GM23338 (cell line): ENCODE measurements at regions not wholly inside any gene's neighbourhood (a gene's known extent, or its start where the extent isn't known, plus 50 kb on each side); places are given as distances from the start of the nearest gene placed in this dataset.

Source experiments
- ATAC-seq: fragments of 200-7000 bp; cut with Tn5 transposase; 3 replicates; pipeline ENCODE4 v1.9.1; 2020
- DNase-seq: peaks from one replicate; pipeline ENCODE4 v3.0.0-alpha.2; 2015; ENCODE audit warnings: low spot score
- H2AFZ ChIP-seq: fragments of 200-600 bp; sonication (generic); 2 replicates; pipeline ENCODE4 v1.8.0; 2016; ENCODE audit warnings: antibody characterized with exemption, mild to moderate bottlenecking, moderate library complexity
- H3F3A ChIP-seq: fragments of 200-600 bp; sonication (generic); replicated peaks from 2 replicates; pipeline ENCODE4 v1.8.0; 2017; ENCODE audit warnings: antibody characterized with exemption, mixed run types, low read depth
- H3K27ac ChIP-seq: fragments of 200-600 bp; sonication (generic); 2 replicates; pipeline ENCODE4 v1.6.1; 2016; ENCODE audit warnings: low read depth
- H3K27me3 ChIP-seq: fragments of 200-600 bp; sonication (generic); 2 replicates; pipeline ENCODE4 v1.8.0; 2016; ENCODE audit warnings: mild to moderate bottlenecking, mixed run types, moderate library complexity; ENCODE audit not compliant: insufficient read depth
- H3K36me3 ChIP-seq: fragments of 200-600 bp; sonication (generic); 2 replicates; pipeline ENCODE4 v1.8.0; 2016; ENCODE audit warnings: mild to moderate bottlenecking; ENCODE audit not compliant: insufficient read depth
- H3K4me1 ChIP-seq: fragments of 200-600 bp; sonication (generic); 2 replicates; pipeline ENCODE4 v1.8.0; 2016; ENCODE audit warnings: mild to moderate bottlenecking, moderate library complexity; ENCODE audit not compliant: insufficient read depth
- H3K4me2 ChIP-seq: fragments of 200-600 bp; sonication (generic); 2 replicates; pipeline ENCODE4 v1.7.1; 2017; ENCODE audit warnings: mixed run types
- H3K4me3 ChIP-seq: fragments of 200-600 bp; sonication (generic); 2 replicates; pipeline ENCODE4 v1.6.1; 2016; ENCODE audit warnings: mixed run types
- H3K79me2 ChIP-seq: fragments of 200-600 bp; sonication (generic); replicated peaks from 2 replicates; pipeline ENCODE4 v1.8.0; 2017; ENCODE audit warnings: mild to moderate bottlenecking; ENCODE audit not compliant: insufficient read depth
- H3K9me2 ChIP-seq: fragments of 200-600 bp; sonication (generic); 2 replicates; pipeline ENCODE4 v1.8.0; 2017; ENCODE audit not compliant: insufficient read depth
- H4K20me1 ChIP-seq: fragments of 200-600 bp; sonication (generic); replicated peaks from 2 replicates; pipeline ENCODE4 v1.8.0; 2017; ENCODE audit warnings: mild to moderate bottlenecking; ENCODE audit not compliant: insufficient read depth
- H3K27ac Mint-ChIP-seq: 2 replicates; pipeline ENCODE4 v1.8.0; 2020; ENCODE audit warnings: inconsistent platforms, mild to moderate bottlenecking, moderate library complexity, mixed read lengths
- H3K27me3 Mint-ChIP-seq: 3 replicates; pipeline ENCODE4 v1.8.0; 2022; ENCODE audit warnings: low read depth, mild to moderate bottlenecking, moderate library complexity, mixed read lengths, inconsistent platforms; ENCODE audit not compliant: insufficient read depth, poor library complexity
- H3K36me3 Mint-ChIP-seq: 3 replicates; pipeline ENCODE4 v1.8.0; 2021; ENCODE audit warnings: low read depth, mild to moderate bottlenecking, inconsistent platforms, moderate library complexity, mixed read lengths
- H3K4me1 Mint-ChIP-seq: 3 replicates; pipeline ENCODE4 v1.8.0; 2020; ENCODE audit warnings: mild to moderate bottlenecking, inconsistent platforms, mixed read lengths
- H3K4me3 Mint-ChIP-seq: 3 replicates; pipeline ENCODE4 v1.8.0; 2021; ENCODE audit warnings: moderate library complexity, mild to moderate bottlenecking, inconsistent platforms, mixed read lengths
- H3K9me3 Mint-ChIP-seq: 3 replicates; pipeline ENCODE4 v1.8.0; 2020; ENCODE audit warnings: moderate library complexity, mild to moderate bottlenecking, inconsistent platforms, mixed read lengths
- CREB1 ChIP-seq: fragments of 250-450 bp; sonication (Bioruptor Pico); IDR thresholded peaks from 2 replicates; pipeline ENCODE4 v1.5.0; 2020; ENCODE audit warnings: low read depth, mild to moderate bottlenecking, moderate library complexity
- EZH2 ChIP-seq: fragments of 200-600 bp; sonication (generic); IDR thresholded peaks from one replicate; pipeline ENCODE4 v1.8.0; 2017; ENCODE audit warnings: antibody characterized with exemption, mild to moderate bottlenecking, low read depth; ENCODE audit not compliant: unreplicated experiment
- EZH2phosphoT487 ChIP-seq: fragments of 200-600 bp; sonication (generic); IDR thresholded peaks from one replicate; pipeline ENCODE4 v1.8.1; 2018; ENCODE audit warnings: antibody characterized with exemption; ENCODE audit not compliant: unreplicated experiment
- JUNB ChIP-seq: IDR thresholded peaks from one replicate; pipeline ENCODE4 v1.6.1; 2016; ENCODE audit warnings: antibody characterized with exemption; ENCODE audit not compliant: unreplicated experiment
- NANOG ChIP-seq: IDR thresholded peaks from 2 replicates; pipeline ENCODE4 v1.6.1; 2016; ENCODE audit warnings: antibody characterized with exemption, borderline replicate concordance
- POLR2AphosphoS5 ChIP-seq: IDR thresholded peaks from 2 replicates; pipeline ENCODE4 v1.6.1; 2016; ENCODE audit warnings: antibody characterized with exemption, low read depth
- STAT1 ChIP-seq: IDR thresholded peaks from one replicate; pipeline ENCODE4 v1.6.1; 2016; ENCODE audit warnings: antibody characterized with exemption; ENCODE audit not compliant: unreplicated experiment
- ZNF114 ChIP-seq: fragments of 250-450 bp; sonication (Bioruptor Pico); IDR thresholded peaks from 2 replicates; pipeline ENCODE4 v1.5.0; 2020; ENCODE audit warnings: mild to moderate bottlenecking, moderate library complexity
- ZNF331 ChIP-seq: fragments of 250-450 bp; sonication (Bioruptor Pico); IDR thresholded peaks from 2 replicates; pipeline ENCODE4 v1.5.0; 2020; ENCODE audit warnings: low read depth, mild to moderate bottlenecking, moderate library complexity
- TF ChIP-seq, protein P1 (sequence below), 2 experiments: fragments of 200-600 bp in 1 of 2; sonication (generic) in 1 of 2; conservative IDR thresholded peaks; 2 replicates each; pipeline versions ENCODE4 v1.5.1 to v1.6.1; 2016 to 2017; ENCODE audit warnings: antibody characterized with exemption in 2 of 2, low read depth in 2 of 2, mild to moderate bottlenecking in 2 of 2, moderate library complexity in 1 of 2
- TF ChIP-seq, protein P2 (sequence below): IDR thresholded peaks from one replicate; pipeline ENCODE4 v1.6.1; 2018; ENCODE audit warnings: antibody characterized with exemption; ENCODE audit not compliant: unreplicated experiment
- TF ChIP-seq, protein P3 (sequence below): IDR thresholded peaks from 2 replicates; pipeline ENCODE4 v1.6.1; 2016; ENCODE audit warnings: antibody characterized with exemption
- TF ChIP-seq, protein P4 (sequence below): fragments of 250-450 bp; sonication (Bioruptor Pico); IDR thresholded peaks from 2 replicates; pipeline ENCODE4 v1.5.0; 2020; ENCODE audit warnings: mild to moderate bottlenecking, moderate library complexity

DNA sequence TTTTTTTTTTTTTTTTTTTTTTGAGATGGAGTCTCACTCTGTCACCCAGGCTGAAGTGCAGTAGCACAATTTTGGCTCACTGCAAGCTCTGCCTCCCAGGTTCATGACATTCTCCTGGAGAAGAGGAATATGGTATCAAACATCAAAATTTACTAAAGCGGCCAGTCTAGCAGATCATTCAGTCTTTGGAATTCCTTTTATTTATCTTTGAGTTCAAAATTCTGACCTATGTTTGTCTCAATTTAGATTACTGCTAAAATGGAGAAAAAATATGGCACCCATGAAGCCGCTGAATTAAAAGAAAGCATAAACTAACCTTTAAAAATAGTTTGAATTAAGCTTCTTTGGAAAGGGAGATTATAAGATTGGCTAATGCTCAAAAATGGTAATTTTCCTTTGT lies 64.5 kb upstream of the EGLN3 start:
- no peak for ATAC-seq
- no peak overlapping the region for H3K4me3 Mint-ChIP-seq
- Histone ChIP-seq H2AFZ (no peak overlapping the region), H3K4me2 (no peak overlapping the region), H3K27ac (no peak overlapping the region), H3F3A (no peaks in the 10 kb centered on the region), H3K4me1 (peaks cover 40% of the 10 kb centered on the region), H4K20me1 (no peaks in the 10 kb centered on the region), H3K9me2 (peaks cover 3% of the 10 kb centered on the region), H3K27me3 (no peaks in the 10 kb centered on the region), H3K79me2 (no peaks in the 10 kb centered on the region), H3K36me3 (no peaks in the 10 kb centered on the region), H3K4me3 (no peak overlapping the region)
- no peaks in the 10 kb centered on the region for H3K9me3 Mint-ChIP-seq
- H3K4me1 Mint-ChIP-seq = peaks cover 25% of the 10 kb centered on the region
- H3K27ac Mint-ChIP-seq = no peak overlapping the region
- TF ChIP-seq, protein P1, sequence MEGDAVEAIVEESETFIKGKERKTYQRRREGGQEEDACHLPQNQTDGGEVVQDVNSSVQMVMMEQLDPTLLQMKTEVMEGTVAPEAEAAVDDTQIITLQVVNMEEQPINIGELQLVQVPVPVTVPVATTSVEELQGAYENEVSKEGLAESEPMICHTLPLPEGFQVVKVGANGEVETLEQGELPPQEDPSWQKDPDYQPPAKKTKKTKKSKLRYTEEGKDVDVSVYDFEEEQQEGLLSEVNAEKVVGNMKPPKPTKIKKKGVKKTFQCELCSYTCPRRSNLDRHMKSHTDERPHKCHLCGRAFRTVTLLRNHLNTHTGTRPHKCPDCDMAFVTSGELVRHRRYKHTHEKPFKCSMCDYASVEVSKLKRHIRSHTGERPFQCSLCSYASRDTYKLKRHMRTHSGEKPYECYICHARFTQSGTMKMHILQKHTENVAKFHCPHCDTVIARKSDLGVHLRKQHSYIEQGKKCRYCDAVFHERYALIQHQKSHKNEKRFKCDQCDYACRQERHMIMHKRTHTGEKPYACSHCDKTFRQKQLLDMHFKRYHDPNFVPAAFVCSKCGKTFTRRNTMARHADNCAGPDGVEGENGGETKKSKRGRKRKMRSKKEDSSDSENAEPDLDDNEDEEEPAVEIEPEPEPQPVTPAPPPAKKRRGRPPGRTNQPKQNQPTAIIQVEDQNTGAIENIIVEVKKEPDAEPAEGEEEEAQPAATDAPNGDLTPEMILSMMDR (conservative IDR thresholded peaks at IDR 0.05; ENCODE audit: low read depth in 2 of 2) = no peak
- TF ChIP-seq POLR2AphosphoS5 (no peak), ZNF114 (CRISPR knock-in tag) (no peak), STAT1 (no peak), ZNF331 (CRISPR knock-in tag) (no peak), NANOG (no peak), EZH2phosphoT487 (no peak), JUNB (no peak), CREB1 (no peak), EZH2 (no peak)
- TF ChIP-seq, protein P2, sequence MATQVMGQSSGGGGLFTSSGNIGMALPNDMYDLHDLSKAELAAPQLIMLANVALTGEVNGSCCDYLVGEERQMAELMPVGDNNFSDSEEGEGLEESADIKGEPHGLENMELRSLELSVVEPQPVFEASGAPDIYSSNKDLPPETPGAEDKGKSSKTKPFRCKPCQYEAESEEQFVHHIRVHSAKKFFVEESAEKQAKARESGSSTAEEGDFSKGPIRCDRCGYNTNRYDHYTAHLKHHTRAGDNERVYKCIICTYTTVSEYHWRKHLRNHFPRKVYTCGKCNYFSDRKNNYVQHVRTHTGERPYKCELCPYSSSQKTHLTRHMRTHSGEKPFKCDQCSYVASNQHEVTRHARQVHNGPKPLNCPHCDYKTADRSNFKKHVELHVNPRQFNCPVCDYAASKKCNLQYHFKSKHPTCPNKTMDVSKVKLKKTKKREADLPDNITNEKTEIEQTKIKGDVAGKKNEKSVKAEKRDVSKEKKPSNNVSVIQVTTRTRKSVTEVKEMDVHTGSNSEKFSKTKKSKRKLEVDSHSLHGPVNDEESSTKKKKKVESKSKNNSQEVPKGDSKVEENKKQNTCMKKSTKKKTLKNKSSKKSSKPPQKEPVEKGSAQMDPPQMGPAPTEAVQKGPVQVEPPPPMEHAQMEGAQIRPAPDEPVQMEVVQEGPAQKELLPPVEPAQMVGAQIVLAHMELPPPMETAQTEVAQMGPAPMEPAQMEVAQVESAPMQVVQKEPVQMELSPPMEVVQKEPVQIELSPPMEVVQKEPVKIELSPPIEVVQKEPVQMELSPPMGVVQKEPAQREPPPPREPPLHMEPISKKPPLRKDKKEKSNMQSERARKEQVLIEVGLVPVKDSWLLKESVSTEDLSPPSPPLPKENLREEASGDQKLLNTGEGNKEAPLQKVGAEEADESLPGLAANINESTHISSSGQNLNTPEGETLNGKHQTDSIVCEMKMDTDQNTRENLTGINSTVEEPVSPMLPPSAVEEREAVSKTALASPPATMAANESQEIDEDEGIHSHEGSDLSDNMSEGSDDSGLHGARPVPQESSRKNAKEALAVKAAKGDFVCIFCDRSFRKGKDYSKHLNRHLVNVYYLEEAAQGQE = no peak
- TF ChIP-seq, protein P3, sequence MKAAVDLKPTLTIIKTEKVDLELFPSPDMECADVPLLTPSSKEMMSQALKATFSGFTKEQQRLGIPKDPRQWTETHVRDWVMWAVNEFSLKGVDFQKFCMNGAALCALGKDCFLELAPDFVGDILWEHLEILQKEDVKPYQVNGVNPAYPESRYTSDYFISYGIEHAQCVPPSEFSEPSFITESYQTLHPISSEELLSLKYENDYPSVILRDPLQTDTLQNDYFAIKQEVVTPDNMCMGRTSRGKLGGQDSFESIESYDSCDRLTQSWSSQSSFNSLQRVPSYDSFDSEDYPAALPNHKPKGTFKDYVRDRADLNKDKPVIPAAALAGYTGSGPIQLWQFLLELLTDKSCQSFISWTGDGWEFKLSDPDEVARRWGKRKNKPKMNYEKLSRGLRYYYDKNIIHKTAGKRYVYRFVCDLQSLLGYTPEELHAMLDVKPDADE = no peak
- TF ChIP-seq, protein P4, sequence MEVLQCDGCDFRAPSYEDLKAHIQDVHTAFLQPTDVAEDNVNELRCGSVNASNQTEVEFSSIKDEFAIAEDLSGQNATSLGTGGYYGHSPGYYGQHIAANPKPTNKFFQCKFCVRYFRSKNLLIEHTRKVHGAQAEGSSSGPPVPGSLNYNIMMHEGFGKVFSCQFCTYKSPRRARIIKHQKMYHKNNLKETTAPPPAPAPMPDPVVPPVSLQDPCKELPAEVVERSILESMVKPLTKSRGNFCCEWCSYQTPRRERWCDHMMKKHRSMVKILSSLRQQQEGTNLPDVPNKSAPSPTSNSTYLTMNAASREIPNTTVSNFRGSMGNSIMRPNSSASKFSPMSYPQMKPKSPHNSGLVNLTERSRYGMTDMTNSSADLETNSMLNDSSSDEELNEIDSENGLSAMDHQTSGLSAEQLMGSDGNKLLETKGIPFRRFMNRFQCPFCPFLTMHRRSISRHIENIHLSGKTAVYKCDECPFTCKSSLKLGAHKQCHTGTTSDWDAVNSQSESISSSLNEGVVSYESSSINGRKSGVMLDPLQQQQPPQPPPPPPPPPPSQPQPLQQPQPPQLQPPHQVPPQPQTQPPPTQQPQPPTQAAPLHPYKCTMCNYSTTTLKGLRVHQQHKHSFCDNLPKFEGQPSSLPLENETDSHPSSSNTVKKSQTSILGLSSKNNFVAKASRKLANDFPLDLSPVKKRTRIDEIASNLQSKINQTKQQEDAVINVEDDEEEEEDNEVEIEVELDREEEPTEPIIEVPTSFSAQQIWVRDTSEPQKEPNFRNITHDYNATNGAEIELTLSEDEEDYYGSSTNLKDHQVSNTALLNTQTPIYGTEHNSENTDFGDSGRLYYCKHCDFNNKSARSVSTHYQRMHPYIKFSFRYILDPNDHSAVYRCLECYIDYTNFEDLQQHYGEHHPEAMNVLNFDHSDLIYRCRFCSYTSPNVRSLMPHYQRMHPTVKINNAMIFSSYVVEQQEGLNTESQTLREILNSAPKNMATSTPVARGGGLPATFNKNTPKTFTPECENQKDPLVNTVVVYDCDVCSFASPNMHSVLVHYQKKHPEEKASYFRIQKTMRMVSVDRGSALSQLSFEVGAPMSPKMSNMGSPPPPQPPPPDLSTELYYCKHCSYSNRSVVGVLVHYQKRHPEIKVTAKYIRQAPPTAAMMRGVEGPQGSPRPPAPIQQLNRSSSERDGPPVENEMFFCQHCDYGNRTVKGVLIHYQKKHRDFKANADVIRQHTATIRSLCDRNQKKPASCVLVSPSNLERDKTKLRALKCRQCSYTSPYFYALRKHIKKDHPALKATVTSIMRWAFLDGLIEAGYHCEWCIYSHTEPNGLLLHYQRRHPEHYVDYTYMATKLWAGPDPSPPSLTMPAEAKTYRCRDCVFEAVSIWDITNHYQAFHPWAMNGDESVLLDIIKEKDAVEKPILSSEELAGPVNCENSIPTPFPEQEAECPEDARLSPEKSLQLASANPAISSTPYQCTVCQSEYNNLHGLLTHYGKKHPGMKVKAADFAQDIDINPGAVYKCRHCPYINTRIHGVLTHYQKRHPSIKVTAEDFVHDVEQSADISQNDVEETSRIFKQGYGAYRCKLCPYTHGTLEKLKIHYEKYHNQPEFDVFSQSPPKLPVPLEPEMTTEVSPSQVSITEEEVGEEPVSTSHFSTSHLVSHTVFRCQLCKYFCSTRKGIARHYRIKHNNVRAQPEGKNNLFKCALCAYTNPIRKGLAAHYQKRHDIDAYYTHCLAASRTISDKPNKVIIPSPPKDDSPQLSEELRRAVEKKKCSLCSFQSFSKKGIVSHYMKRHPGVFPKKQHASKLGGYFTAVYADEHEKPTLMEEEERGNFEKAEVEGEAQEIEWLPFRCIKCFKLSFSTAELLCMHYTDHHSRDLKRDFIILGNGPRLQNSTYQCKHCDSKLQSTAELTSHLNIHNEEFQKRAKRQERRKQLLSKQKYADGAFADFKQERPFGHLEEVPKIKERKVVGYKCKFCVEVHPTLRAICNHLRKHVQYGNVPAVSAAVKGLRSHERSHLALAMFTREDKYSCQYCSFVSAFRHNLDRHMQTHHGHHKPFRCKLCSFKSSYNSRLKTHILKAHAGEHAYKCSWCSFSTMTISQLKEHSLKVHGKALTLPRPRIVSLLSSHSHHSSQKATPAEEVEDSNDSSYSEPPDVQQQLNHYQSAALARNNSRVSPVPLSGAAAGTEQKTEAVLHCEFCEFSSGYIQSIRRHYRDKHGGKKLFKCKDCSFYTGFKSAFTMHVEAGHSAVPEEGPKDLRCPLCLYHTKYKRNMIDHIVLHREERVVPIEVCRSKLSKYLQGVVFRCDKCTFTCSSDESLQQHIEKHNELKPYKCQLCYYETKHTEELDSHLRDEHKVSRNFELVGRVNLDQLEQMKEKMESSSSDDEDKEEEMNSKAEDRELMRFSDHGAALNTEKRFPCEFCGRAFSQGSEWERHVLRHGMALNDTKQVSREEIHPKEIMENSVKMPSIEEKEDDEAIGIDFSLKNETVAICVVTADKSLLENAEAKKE (CRISPR knock-in tag) = no peak
- no peaks in the 10 kb centered on the region for H3K27me3 Mint-ChIP-seq
- DNase-seq = no peak
- H3K36me3 Mint-ChIP-seq = no peaks in the 10 kb centered on the region
